ENCODE measurements at regions not wholly inside any gene's neighbourhood (a gene's known extent, or its start where the extent isn't known, plus 50 kb on each side); places are given as distances from the start of the nearest gene placed in this dataset.
"Not testable (repeated sequence)": the region's sequence is repeated elsewhere in the genome, so short reads cannot be mapped to it uniquely, and the experiment has no call there.

GRCh38 chr11:121983901-121984300 lies 132.1 kb downstream of the BLID start:
- Histone ChIP-seq H3K9ac (ENCODE audit: extremely low read depth, insufficient read length, low read length) (no peak overlapping the region), H3K14ac (ENCODE audit: insufficient read depth, low read length) (no peak overlapping the region), H3K79me1 (ENCODE audit: insufficient read depth, low read depth, low read length, poor library complexity, severe bottlenecking) (no peaks in the 10 kb centered on the region), H3T11ph (ENCODE audit: low read length) (no peak overlapping the region), H3K4me2 (ENCODE audit: insufficient read depth, insufficient read length, low read length) (no peak overlapping the region), H4K5ac (ENCODE audit: insufficient read length, low read depth, low read length) (no peak overlapping the region), H3K18ac (ENCODE audit: insufficient read length, low read depth, low read length) (no peak overlapping the region), H3K23me2 (ENCODE audit: insufficient read length, low read depth, low read length, poor library complexity, severe bottlenecking) (no peaks in the 10 kb centered on the region), H2BK20ac (ENCODE audit: low read depth, low read length, poor library complexity, severe bottlenecking) (no peak overlapping the region), H3K56ac (ENCODE audit: insufficient read length, low read depth, low read length) (no peak overlapping the region), H2AFZ (ENCODE audit: low read length) (no peak overlapping the region), H3K23ac (ENCODE audit: insufficient read length, low read depth, low read length) (no peak overlapping the region), H3K27ac (ENCODE audit: insufficient read length, low read depth, low read length) (no peak overlapping the region), H2BK5ac (ENCODE audit: insufficient read length, low read length) (no peak overlapping the region), H2BK15ac (ENCODE audit: low read depth, low read length) (no peak overlapping the region), H4K8ac (replicated peaks; ENCODE audit: insufficient read length, low read depth, low read length) (no peak overlapping the region), H3K27me3 (ENCODE audit: insufficient read depth, low read length) (no peaks in the 10 kb centered on the region), H4K20me1 (ENCODE audit: control insufficient read depth, insufficient read depth, insufficient read length) (no peaks in the 10 kb centered on the region), H3K4me1 (ENCODE audit: insufficient read depth, low read length) (no peaks in the 10 kb centered on the region), H2AK5ac (ENCODE audit: insufficient read length, low read length) (no peak overlapping the region), H3K4ac (ENCODE audit: low read depth, low read length) (no peak overlapping the region), H3K79me2 (ENCODE audit: insufficient read depth, low read length) (no peaks in the 10 kb centered on the region), H2BK120ac (ENCODE audit: low read depth, low read length, poor library complexity, severe bottlenecking) (no peak overlapping the region), H2BK12ac (ENCODE audit: insufficient read length, low read depth, low read length) (no peak overlapping the region), H4K91ac (ENCODE audit: insufficient read length, low read depth, low read length) (no peak overlapping the region), H3K9me3 (ENCODE audit: control insufficient read depth, low read depth, low read length) (no peaks in the 10 kb centered on the region)
- no peak for DNase-seq
- no peak for TF ChIP-seq CTCF (conservative IDR thresholded peaks at IDR 0.05)
- Mint-ChIP-seq H3K36me3 (ENCODE audit: insufficient read depth in 1 of 3, low read depth in 3 of 3) (no peaks in the 10 kb centered on the region), H3K27ac (no peak overlapping the region), H3K4me3 (no peak overlapping the region), H3K9me3 (no peaks in the 10 kb centered on the region), H3K27me3 (ENCODE audit: low read depth) (no peaks in the 10 kb centered on the region; the same call in 1 of the 2 replicates), H3K4me1 (no peaks in the 10 kb centered on the region)
- WGBS (ENCODE audit: extremely low coverage, insufficient read length, low lambda C conversion rate), result no CpG with 5 or more reads among the region's 3 CpGs

- not testable (repeated sequence) for H4K8ac ChIP-seq (replicated peaks; ENCODE audit: insufficient read length, low read depth, low read length); H3K23ac ChIP-seq (ENCODE audit: insufficient read length, low read depth, low read length); H4K5ac ChIP-seq (ENCODE audit: insufficient read length, low read depth, low read length); H3K27ac Mint-ChIP-seq; H3K4me1 ChIP-seq (ENCODE audit: insufficient read depth, low read length); H3K4me2 ChIP-seq (ENCODE audit: insufficient read depth, insufficient read length, low read length); H3K79me2 ChIP-seq (ENCODE audit: insufficient read depth, low read length); H4K91ac ChIP-seq (ENCODE audit: insufficient read length, low read depth, low read length); H2AFZ ChIP-seq (ENCODE audit: low read length); H2BK12ac ChIP-seq (ENCODE audit: insufficient read length, low read depth, low read length); DNase-seq; H3K14ac ChIP-seq (ENCODE audit: insufficient read depth, low read length); H3K27me3 Mint-ChIP-seq (ENCODE audit: low read depth); H3K27ac ChIP-seq (ENCODE audit: insufficient read length, low read depth, low read length); H2BK5ac ChIP-seq (ENCODE audit: insufficient read length, low read length); H3K4me3 Mint-ChIP-seq; H3K23me2 ChIP-seq (ENCODE audit: insufficient read length, low read depth, low read length, poor library complexity, severe bottlenecking); H2BK120ac ChIP-seq (ENCODE audit: low read depth, low read length, poor library complexity, severe bottlenecking); H3K4ac ChIP-seq (ENCODE audit: low read depth, low read length); H4K20me1 ChIP-seq (ENCODE audit: control insufficient read depth, insufficient read depth, insufficient read length); H2AK5ac ChIP-seq (ENCODE audit: insufficient read length, low read length); H3K4me1 Mint-ChIP-seq; H3T11ph ChIP-seq (ENCODE audit: low read length); H3K18ac ChIP-seq (ENCODE audit: insufficient read length, low read depth, low read length); H3K79me1 ChIP-seq (ENCODE audit: insufficient read depth, low read depth, low read length, poor library complexity, severe bottlenecking); H3K9ac ChIP-seq (ENCODE audit: extremely low read depth, insufficient read length, low read length); H2BK15ac ChIP-seq (ENCODE audit: low read depth, low read length); H3K27me3 ChIP-seq (ENCODE audit: insufficient read depth, low read length); H3K9me3 ChIP-seq (ENCODE audit: control insufficient read depth, low read depth, low read length); H3K56ac ChIP-seq (ENCODE audit: insufficient read length, low read depth, low read length); H2BK20ac ChIP-seq (ENCODE audit: low read depth, low read length, poor library complexity, severe bottlenecking)
- H3K9me3 Mint-ChIP-seq, result peaks cover 6 to 17% of the 10 kb centered on the region in 2 experiments; a peak in 3 of 5 replicates
- peaks cover 0 to 14% (median 0%) of the 10 kb centered on the region in 3 experiments; a peak in 3 of 7 replicates for H3K36me3 Mint-ChIP-seq (ENCODE audit: insufficient read depth in 1 of 3, low read depth in 3 of 3)
These were observed 138.1 kb downstream of the BLID start for GRCh38 chr11:121977914-121978313.
